ENCODE measurements at regions not wholly inside any gene's neighbourhood (a gene's known extent, or its start where the extent isn't known, plus 50 kb on each side); places are given as distances from the start of the nearest gene placed in this dataset.

- TF ChIP-seq CTCF (IDR thresholded peaks at IDR 0.05; ENCODE audit: insufficient read depth, low read depth, low read length, missing control alignments) = no peak
- no peak for DNase-seq (ENCODE audit: low read depth)
- no peak overlapping the region for H3K4me3 ChIP-seq (ENCODE audit: low read length)
These were observed 110.5 kb downstream of the ZNF280B start for GRCh38 chr22:22397875-22398524.

GRCh38 chr22:22398530-22399327, 109.8 kb downstream of the ZNF280B start:
- TF ChIP-seq CTCF (IDR thresholded peaks at IDR 0.05; ENCODE audit: insufficient read depth, low read depth, low read length, missing control alignments) = no peak
- no peak overlapping the region for H3K4me3 ChIP-seq (ENCODE audit: low read length)
- no peak for DNase-seq (ENCODE audit: low read depth)

DNA sequence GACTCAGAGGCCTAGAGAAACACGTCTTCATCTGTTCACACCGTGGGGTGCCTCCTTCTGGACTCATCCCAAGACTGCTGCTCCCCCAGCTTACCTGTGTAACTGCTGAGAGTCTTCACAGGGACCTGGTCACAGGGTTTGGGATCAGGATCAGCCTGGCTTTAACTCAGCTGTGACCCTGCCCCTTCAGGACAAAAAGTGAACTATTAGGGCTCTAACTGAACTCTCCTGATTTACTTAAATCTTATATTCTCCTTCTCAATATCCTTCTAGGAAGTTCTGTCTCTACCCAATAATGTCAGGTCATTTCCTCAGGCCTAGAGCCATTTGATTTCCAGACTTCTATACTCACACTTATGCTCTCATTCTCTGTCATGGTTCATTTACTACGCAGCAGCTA, 108.4 kb downstream of the ZNF280B start:
- TF ChIP-seq CTCF (IDR thresholded peaks at IDR 0.05; ENCODE audit: insufficient read depth, low read depth, low read length, missing control alignments) = no peak
- no peak for DNase-seq (ENCODE audit: low read depth)
- no peak overlapping the region for H3K4me3 ChIP-seq (ENCODE audit: low read length)

- no peak for TF ChIP-seq CTCF (IDR thresholded peaks at IDR 0.05; ENCODE audit: insufficient read depth, low read depth, low read length, missing control alignments)
- H3K4me3 ChIP-seq (ENCODE audit: low read length) = no peak overlapping the region
- no peak for DNase-seq (ENCODE audit: low read depth)
These were observed 107.6 kb downstream of the ZNF280B start for GRCh38 chr22:22400964-22401363.

- no peak for DNase-seq (ENCODE audit: low read depth)
- TF ChIP-seq CTCF (IDR thresholded peaks at IDR 0.05; ENCODE audit: insufficient read depth, low read depth, low read length, missing control alignments) = no peak
- H3K4me3 ChIP-seq (ENCODE audit: low read length) = no peak overlapping the region
These were observed 107.2 kb downstream of the ZNF280B start for GRCh38 chr22:22401381-22401780.

GRCh38 chr22:22403306-22403705, 105.2 kb downstream of the ZNF280B start:
- no peak for TF ChIP-seq CTCF (IDR thresholded peaks at IDR 0.05; ENCODE audit: insufficient read depth, low read depth, low read length, missing control alignments)
- no peak for DNase-seq (ENCODE audit: low read depth)
- no peak overlapping the region for H3K4me3 ChIP-seq (ENCODE audit: low read length)
